NCI-H345 (cell line): ENCODE measurements at regions not wholly inside any gene's neighbourhood (a gene's known extent, or its start where the extent isn't known, plus 50 kb on each side); places are given as distances from the start of the nearest gene placed in this dataset.
"Not testable (repeated sequence)": the region's sequence is repeated elsewhere in the genome, so short reads cannot be mapped to it uniquely, and the experiment has no call there.

Experiments
- DNase-seq: peaks from one replicate; lab custom pipeline; 2025; lab: John Stamatoyannopoulos, UW

DNA sequence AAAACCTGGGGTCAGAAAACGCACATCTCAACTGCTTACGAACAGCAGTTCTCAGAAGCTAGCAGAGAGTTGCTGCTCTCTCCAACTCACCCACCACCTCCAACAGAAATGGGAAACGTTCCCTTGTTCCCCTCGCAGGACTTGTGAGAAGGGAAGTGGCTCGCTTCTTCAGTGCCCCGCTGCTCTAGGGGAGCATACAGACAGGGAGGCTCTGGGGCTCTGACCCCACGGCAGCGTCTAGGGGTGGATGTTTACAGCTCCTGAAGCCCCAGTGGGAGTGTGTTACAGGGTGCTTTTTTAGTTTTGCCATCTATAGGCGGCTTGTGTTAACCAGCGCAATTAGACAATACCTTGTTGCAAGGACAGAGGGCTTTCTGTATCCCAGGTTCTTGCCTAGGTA is 267.7 kb upstream of the ACTBL2 start:
- DNase-seq = no peak

DNA sequence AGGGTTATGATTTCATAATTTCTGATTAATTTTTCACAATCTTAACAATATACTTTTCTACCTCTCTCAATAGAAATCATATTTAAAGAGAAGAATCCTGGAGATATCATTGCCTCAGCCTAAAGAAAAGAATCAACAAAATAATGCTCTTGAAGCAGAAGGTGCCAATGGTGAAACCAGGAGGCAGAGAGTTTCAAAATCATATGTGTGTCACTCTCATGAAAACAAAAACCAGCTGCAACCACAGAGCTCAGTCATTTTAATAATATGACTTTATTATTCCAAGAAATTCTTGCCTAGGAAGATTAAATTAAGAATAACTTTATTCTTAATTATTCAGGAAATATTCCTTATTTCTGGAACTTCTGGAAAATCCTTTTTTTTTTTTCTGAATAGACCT is 266.8 kb upstream of the ACTBL2 start:
- DNase-seq = no peak

DNA sequence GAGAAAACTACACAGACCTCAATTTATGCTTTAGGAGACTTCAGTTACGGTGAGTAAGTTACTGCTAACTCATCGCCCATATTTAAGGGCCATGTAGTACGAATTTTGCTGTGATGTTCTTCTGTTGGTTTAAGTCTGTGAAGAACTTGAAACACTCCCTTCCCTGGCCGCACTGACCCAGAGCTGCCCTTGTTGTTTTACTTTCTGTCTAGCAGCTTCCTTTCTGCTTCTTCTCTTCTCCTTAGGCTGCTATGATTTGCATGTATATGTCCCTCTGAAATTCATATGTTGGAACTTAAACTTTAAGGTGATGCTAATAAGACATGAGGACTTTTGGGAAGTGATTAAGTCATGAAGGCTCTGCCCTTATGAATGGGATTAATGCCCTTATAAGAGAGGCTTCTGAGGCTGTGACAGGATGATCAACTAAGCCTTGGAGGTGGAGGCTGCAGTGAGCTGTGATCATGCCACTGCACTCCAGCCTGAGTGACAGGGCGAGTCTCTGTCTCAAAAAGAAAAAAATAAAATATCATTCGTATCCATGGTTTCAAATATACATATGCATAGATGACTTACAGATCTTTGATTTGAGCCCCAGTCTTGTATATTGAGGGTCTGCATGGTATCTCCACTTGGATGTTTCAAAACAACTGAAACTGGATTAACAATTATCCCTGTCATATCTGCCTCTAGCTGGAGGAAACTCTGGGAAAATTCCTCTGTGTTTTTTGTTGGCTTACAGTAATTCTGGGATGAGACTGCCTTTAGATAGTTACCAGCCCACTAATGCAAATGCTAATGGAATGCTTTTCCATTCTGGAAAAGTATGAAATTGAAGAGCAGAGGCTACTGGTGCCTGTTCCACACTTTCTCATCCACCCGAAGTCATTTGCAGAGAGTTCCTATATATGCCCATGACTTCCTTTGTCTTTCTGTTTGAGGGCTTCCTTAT is 263.4 kb upstream of the ACTBL2 start:
- no peak for DNase-seq

DNA sequence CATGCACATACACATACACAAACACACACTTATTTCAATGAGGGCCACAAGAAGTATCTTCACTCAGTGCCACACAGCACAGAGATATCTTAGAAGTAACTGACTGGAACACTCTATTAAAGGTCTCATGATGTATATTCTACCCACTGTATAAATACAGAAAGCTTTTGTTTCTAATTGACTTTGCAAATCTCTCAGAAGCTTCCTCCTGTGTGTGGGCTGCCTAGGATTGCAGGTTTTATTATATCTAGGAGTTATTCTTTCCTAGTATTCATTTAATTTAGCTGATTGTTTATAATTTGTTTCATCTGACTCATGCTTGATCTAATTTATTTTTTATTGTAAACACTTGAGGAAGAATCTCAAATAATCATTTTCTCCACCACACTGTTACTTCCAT is 262.4 kb upstream of the ACTBL2 start:
- no peak for DNase-seq

DNA sequence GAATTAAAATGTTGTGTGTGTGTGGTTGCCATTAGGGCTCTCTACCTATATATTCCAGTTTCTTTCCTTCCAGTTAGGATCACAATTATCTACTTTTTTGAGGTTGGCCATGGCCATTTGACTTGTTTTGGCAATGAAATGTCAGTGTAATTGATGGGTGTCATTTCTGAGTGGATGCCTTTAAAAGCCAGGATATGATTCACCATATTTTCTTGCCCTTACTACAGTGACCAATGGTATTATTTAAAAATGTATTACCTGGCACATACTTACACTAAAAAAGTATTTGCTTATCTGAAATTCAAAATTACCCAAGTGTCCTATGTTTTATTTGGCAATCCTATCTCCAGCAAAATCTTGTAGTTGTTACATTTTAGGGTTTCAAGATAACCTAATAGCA is 258.7 kb upstream of the ACTBL2 start:
- no peak for DNase-seq

DNA sequence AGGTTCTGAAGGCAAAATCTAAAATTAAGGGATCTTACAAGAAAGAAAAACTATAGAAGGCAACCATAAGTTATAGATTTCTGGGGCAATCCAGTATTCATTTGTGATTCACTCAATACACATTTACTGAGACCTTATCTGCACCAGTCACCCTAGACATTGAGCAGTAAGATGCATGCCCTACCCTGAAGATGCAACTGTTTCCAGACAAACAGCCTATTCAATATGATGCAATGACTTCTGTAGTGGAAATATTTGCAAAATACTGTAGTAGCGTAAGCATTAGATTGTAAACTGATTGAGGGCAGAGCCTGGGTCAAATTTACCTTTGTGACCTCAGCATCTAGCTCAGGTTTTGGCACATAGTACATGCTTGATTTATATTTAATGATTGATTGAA is 256.2 kb upstream of the ACTBL2 start:
- DNase-seq = no peak

DNA sequence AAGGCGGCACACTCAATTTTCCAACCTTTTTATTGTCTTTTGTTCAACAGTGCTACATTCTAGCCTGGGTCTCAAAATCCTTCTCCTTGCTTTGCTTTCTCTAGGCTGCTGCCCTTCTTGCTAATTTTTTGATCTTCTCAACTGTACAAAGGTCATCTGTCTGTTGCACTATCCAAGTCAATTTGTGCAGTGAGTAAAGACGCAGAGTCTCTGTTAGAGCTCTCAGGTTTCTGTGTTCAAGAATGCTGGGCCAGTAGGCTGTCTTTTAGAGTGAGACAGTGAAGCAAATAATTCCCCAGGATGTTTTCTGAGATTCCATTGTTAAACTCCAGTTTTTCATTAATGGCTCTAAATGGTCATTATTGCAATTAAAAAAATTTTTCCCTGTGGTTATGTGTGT is 255.7 kb upstream of the ACTBL2 start:
- no peak for DNase-seq

DNA sequence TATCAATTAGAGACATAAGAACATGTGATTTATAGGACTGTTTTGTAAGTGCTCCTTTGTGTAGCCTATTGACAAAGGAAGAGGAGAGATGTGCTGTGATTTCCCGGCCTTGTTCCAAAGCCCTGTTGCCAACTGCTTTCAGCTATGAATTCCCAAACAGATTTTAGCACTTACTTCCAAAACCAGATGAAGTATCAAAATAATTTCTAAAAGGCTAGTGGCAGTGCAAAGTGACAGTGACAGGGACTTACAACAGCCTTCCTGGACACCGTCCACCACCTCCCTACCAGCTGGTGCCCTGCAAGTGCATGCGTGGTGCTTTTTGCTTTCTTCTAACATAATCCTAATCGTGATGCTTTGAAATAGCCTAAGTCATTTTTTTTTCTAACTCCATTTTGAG is 254.1 kb upstream of the ACTBL2 start:
- DNase-seq = no peak

DNA sequence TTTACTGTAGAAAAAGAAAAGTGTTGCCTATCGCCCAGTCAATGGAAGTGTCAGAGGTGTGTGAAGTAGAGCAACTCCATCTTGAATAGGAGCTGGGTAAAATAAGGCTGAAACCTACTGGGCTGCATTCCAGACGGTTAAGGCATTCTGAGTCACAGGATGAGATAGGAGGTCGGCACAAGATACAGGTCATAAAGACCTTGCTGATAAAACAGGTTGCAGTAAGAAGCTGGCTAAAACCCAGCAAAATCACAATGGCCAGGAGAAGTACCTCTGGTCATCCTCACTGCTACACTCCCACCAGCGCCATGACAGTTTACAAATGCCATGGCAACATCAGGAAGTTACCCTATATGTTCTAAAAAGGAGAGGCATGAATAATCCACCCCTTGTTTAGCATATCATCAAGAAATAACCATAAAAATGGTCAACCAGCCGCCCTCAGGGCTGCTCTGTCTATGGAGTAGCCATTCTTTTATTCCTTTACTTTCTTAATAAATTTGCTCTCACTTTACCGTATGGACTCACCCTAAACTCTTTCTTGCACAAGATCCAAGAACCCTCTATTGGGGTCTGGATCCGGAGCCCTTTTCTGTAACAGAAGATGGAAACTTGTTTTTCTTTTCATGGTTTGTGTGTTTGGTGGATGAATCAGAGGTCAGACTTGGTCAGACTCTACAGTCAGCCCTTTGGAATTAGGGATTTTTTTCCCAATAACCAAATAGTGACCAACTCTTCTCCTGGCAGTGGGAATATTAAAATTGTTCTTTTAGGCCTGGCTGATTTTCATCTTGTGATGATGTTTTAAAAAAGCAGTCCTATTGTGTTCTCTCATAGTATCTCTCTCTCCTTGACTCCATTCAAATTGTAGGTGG is 252.9 kb upstream of the ACTBL2 start:
- not testable (repeated sequence) for DNase-seq

DNA sequence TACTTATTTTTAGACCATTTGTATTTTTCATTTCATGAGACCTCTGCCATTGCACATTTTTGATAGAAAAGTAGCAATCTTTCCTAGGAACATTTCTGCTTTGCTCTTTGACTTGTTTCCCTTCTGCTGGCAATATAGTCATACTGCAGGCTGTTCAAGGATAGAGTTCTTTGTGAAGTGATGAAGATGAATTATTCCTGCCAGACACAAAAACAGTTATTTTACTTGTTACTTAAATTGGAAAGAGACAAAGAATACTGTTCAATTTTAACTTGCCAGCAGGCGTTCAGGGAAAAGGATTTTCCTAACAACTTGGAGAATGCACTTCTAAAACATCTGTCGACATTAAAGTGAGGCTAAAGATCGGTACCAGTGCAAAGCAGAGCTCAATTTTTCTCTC is 251.7 kb upstream of the ACTBL2 start:
- no peak for DNase-seq

DNA sequence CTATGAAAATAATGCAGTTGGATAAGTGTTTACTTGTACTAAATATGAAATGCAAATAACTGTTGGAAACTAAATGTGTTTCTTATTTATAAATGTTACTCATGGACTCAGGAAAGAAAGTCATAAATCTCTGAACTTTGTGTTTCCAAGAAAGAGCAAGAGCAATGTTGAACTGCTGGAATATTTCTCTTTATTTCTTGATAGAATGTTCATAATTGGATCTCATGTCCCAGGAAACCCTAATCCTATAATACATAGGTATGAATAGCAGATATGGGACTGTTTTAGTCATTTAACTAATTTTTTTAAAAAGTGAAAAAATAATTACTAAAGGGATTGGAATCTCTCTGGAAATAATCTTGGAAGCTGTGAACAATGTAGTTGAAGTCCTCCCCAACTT is 245.0 kb upstream of the ACTBL2 start:
- DNase-seq = no peak

DNA sequence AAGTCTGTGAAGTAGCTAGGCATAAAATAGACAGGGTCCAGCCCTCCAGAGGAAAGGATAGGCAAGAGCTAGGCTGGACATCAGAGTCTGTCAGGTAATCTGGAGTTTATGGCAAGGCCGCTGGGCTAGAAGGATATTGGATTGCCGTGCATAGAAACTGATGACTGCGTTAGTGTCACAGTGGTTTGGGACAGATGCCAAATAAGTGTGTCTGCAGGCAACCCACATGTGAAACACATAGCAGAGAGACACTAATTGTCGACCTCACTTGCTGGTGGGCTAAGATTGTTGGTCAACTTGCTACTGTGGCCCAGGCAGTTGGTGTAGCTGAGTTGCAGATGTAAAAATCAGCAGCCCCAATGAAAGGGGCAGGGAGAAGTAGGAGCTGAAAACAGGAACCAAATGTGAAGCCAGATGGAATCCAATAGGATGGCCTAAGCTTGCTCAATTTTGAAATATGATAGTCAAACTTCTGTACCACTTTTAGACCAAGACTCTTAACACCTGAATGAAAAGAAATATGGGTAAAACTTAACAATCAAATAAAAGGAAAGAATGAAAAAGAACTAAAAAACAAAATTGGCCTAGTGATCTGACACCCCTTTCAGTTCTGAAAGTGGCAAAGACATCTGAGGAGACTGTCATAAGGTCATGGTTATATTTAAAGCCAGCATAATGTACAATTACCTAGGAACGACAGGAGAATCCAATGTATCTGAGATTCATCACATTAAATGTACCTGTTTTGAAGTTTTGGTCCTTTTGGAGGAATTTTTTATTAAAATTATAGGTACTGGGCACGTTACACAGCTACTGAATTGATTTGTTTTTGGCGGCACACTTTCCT is 243.3 kb upstream of the ACTBL2 start:
- DNase-seq = no peak

DNA sequence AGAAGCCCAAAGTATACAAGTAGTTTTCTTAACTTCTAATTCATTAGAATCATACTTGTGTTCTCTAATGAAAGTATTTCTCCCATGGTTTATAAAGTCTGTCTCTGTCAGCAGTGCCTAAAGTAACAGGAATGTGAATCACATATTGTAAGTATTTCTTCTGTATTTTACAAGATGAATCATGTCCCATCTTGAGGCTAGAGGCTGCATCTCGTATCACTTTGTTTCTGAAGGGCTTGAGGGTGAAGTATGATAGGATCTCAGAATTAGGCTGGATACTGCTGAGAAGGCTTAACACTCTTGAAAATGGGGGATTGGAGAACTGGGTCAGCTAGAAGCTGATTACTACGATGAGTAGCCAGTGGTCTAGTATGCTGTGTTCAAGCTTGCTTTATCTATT is 242.2 kb upstream of the ACTBL2 start:
- DNase-seq = no peak

DNA sequence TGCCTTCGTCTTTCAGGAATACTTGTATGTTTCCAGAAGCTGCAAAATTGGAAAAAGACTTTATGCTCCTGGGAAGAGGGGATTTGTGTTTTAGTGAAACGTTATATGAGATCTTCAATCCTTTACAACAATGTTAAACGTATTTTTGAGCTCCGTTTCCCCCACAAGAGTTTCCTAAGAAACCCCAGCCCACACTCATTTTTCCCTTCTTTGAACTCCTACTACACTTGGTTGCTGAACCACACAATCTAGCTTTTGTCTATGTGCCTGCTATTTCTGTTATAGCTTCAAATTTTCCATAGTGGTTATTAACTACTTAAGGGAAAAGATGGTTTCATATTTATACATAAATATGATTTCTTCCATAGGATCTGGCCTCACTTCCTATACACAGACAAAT is 238.6 kb upstream of the ACTBL2 start:
- no peak for DNase-seq

DNA sequence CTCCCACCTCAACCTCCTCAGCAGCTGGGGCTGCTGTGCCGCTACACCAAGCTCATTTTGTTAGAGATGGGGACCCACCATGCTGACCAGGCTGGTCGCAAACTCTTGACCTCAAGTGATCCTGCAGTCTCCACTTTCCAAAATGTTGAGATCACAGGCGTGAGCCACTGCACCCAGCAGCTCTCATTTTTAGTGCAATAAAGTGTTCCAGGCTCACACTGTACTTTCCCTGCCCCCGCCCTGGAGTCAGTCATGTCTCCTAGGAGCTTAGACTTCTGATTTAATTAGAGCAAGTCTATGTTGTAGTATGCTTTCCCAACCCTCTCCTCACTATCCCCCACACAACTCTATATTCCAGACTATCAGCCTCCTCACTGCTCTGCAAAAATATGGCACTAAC is 238.0 kb upstream of the ACTBL2 start:
- no peak for DNase-seq

DNA sequence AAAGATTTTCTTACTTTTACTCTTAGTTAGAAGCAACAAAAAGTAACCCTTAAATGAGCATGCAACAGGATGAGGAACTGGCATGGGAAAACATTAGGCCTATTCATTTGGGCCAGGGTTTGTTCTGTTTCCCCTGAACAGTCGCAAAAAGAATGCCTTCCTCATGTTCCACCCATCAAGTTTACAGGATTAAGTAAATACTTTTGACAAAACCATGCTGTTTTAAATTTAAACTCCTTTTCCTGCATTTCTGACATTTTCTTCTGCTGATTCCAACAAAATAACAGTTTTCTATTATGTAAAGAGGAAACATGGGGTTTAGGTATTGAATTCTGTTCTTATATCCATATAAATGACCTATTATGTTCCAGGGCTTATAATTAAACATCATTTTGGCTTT is 236.6 kb upstream of the ACTBL2 start:
- DNase-seq = no peak

DNA sequence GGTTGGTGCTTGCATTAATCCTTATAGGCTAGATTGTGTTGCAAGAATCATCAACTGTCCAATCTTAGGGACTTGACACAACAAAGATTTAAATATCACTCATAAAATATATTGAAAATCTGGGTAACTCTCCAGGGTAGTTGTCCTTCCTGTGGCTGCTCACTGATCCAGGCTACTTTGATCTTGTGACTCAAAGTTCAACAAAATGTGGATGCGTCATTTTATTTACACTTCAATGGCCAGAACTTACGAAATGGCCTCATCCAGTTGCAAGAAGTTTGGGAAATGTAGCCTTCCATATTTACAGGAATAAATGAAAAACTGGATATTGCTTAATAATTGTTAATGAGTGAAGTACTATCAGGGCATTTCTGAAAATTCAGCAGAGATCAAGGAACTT is 235.5 kb upstream of the ACTBL2 start:
- no peak for DNase-seq

DNA sequence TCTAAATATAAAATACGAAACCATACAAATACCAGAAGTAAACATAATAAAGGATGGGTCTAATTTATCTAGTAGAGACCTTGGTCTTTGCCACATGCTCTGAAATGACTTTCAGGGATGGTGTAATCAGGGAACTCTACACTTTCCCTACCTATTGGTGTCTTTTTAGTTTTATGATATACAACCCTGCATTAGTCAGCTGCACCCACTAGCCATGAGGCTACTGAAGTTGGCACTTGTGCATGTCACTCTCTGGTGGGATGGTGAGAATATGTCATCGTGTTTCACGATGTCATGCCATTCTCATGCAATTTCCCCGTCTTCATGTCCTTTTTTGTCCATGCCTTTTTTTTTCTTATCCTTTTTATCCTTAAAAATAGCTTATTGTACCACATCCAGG is 234.9 kb upstream of the ACTBL2 start:
- no peak for DNase-seq

DNA sequence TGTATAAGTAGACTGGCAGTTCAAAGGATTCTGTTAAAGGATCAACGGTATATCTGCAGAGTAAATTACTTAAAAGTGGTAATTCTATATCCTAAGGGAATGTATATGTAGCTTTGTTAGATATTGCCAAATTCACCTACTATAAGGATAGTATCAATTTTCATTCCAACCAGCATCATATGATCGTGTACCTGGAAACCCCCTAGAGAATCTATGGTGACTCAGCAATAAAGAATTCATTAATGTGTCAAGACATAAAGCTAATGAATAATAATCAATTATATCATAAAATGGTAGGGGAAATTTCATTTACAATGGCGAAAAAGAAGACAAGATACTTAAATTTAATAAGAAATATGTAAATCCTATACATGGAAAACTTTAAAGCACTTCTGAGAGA is 234.1 kb upstream of the ACTBL2 start:
- DNase-seq = no peak

DNA sequence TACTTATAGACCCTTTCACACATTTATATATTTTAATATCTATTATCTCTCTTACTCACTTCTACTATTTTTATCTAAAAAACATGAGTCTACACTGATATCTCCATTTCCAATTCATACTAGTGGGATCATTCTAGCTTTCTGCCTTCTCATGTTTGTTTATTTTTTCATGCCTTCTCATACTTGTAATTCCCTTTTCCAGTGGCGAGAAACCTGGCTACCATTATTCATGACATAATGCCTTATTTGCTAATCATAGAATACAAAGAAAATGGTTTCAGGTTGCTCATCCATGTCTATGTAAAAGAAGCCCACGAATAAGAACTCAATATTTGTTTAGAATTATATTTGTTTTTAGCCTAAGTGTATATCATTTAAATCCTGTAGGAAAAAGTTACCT is 232.7 kb upstream of the ACTBL2 start:
- DNase-seq = no peak

DNA sequence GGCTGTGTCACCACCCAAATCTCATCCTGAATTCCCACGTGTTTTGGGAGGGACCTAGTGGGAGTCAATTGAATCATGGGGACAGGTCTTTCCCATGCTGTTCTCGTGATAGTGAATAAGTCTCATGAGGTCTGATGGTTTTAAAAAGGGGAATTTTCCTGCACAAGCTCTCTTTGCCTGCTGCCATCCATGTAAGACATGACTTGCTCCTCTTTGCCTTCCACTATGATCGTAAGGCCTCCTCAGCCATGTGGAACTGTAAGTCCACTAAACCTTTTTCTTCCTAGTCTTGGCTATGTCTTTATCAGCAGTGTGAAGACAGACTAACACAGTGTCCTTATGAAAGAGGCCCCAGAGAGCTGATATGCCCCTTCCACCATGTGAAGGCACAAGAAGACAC is 230.9 kb upstream of the ACTBL2 start:
- DNase-seq = not testable (repeated sequence)

DNA sequence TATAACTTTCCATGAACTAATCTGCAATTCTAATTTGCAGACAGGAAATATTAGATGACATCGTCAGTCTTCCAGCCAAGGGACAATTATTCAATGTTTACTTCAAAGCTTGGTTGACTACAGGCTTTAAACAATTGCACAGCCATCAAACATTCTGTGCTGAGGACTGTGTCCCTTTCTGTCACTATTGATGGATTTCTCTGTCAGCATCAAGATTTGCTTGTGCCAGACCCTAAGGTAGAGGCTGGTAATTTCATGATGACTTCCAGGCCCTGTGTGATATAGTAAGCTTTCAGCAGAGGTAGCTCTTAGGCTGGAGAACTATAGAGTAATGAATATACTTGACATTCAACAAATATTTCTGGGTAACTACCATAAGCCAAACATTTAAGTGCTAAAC is 229.3 kb upstream of the ACTBL2 start:
- no peak for DNase-seq
